ENCODE measurements at regions not wholly inside any gene's neighbourhood (a gene's known extent, or its start where the extent isn't known, plus 50 kb on each side); places are given as distances from the start of the nearest gene placed in this dataset.

DNA sequence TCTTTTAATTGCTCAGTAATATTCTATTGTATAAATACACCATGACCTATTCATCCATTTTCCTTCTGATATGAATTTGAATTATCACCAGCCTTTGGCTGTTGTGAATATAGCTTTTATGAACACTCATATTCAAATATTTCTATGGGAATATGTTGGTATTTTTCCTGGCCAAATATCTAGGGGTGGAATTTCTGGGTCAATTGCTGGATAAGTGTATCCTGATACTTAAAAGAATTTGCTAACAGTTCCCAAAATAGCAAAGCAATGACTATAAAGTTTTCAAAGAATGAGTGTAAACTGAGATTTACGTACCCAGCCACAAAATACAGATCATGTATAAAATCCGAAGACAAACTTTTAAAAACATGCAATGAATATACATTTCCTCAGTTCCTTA lies 148.7 kb upstream of the CLEC14A start:
- TF ChIP-seq, protein P1, sequence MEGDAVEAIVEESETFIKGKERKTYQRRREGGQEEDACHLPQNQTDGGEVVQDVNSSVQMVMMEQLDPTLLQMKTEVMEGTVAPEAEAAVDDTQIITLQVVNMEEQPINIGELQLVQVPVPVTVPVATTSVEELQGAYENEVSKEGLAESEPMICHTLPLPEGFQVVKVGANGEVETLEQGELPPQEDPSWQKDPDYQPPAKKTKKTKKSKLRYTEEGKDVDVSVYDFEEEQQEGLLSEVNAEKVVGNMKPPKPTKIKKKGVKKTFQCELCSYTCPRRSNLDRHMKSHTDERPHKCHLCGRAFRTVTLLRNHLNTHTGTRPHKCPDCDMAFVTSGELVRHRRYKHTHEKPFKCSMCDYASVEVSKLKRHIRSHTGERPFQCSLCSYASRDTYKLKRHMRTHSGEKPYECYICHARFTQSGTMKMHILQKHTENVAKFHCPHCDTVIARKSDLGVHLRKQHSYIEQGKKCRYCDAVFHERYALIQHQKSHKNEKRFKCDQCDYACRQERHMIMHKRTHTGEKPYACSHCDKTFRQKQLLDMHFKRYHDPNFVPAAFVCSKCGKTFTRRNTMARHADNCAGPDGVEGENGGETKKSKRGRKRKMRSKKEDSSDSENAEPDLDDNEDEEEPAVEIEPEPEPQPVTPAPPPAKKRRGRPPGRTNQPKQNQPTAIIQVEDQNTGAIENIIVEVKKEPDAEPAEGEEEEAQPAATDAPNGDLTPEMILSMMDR (conservative IDR thresholded peaks at IDR 0.05), result no peak
- no peak for TF ChIP-seq EZH2 (IDR thresholded peaks at IDR 0.05; ENCODE audit: low read depth)
